Neuron (in vitro differentiated cells): ENCODE measurements at regions not wholly inside any gene's neighbourhood (a gene's known extent, or its start where the extent isn't known, plus 50 kb on each side); places are given as distances from the start of the nearest gene placed in this dataset.

Experiments
- H2AFZ ChIP-seq: one replicate; pipeline ENCODE4 v1.6.1; 2013; ENCODE audit warnings: low read depth, mild to moderate bottlenecking, inconsistent platforms, low read length, moderate library complexity
- H3K27me3 ChIP-seq: one replicate; pipeline ENCODE4 v1.6.1; 2013; ENCODE audit warnings: low read length; ENCODE audit not compliant: insufficient read depth
- H3K36me3 ChIP-seq: one replicate; pipeline ENCODE4 v1.6.1; 2013; ENCODE audit warnings: low read length; ENCODE audit not compliant: insufficient read depth
- H3K4me1 ChIP-seq: one replicate; pipeline ENCODE4 v1.6.1; 2013; ENCODE audit warnings: low read length; ENCODE audit not compliant: insufficient read depth
- H3K4me3 ChIP-seq: 2 replicates; pipeline ENCODE4 v1.5.1; 2013; ENCODE audit warnings: mild to moderate bottlenecking, low read length, moderate library complexity
- H3K9me3 ChIP-seq: one replicate; pipeline ENCODE4 v1.6.1; 2013; ENCODE audit warnings: low read length

DNA sequence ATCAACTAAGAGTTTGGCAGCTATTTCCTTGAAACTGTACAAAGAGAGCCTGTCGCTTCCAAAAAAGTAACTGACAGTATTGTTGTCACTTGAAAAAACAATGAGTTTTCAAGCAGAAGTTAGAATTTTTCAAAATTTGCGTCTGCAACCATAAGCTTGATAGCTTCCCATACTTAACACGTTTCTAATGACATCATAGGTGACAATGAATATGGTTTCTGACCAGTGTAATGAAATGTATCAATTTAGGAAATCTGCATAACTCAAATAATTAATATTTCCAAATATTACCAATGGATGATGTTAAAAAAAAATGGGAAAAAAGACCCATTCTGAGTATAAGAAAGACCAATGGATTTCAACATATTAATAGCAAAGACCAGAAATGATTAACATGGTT is 165.4 kb upstream of the CRY1 start:
- H3K4me3 ChIP-seq, result no peak overlapping the region
- no peaks in the 10 kb centered on the region for H3K36me3 ChIP-seq
- no peaks in the 10 kb centered on the region for H3K27me3 ChIP-seq
- no peaks in the 10 kb centered on the region for H3K4me1 ChIP-seq
- H3K9me3 ChIP-seq, result no peaks in the 10 kb centered on the region
- H2AFZ ChIP-seq, result no peak overlapping the region

DNA sequence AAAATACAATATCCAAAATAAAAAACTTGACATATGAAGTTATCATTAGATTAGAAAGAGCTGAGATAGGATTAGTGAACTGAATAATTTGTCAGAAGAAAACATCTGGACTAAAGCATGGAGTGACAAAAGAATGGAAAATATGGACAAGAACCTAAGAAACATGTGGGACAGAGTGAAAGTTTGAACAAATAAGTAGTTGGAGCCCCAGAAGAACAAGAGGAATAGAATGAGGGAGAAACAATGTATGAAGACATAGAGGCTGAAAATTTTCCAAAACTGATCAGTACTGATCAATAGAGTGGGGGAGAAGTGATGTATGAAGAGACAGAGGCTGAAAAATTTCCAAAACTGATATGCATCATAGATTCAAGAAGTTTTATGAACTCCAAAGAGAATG is 170.6 kb upstream of the CRY1 start:
- no peak overlapping the region for H3K4me3 ChIP-seq
- H3K27me3 ChIP-seq, result no peaks in the 10 kb centered on the region
- no peaks in the 10 kb centered on the region for H3K9me3 ChIP-seq
- no peaks in the 10 kb centered on the region for H3K4me1 ChIP-seq
- H3K36me3 ChIP-seq, result no peaks in the 10 kb centered on the region
- H2AFZ ChIP-seq, result no peak overlapping the region

DNA sequence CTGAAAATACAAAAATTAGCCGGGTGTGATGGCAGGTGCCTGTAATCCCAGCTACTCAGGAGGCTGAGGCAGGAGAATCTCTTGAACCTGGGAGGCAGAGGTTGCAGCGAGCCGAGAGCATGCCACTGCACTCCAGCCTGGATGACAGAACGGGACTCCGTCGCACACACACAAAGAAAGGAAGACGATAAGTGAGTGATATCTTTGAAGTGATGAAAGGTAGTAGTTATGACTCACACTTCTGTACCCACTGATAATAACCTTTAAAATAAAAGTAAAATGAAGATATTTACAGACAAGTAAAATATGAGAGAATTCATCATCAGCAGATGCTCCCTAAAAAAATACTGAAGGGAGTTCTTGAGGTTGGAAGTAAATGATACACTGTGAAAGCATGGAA is 171.3 kb upstream of the CRY1 start:
- Histone ChIP-seq H3K4me3 (no peak overlapping the region), H3K9me3 (no peaks in the 10 kb centered on the region), H3K4me1 (no peaks in the 10 kb centered on the region), H3K27me3 (peaks cover 2% of the 10 kb centered on the region), H2AFZ (no peak overlapping the region), H3K36me3 (no peaks in the 10 kb centered on the region)

DNA sequence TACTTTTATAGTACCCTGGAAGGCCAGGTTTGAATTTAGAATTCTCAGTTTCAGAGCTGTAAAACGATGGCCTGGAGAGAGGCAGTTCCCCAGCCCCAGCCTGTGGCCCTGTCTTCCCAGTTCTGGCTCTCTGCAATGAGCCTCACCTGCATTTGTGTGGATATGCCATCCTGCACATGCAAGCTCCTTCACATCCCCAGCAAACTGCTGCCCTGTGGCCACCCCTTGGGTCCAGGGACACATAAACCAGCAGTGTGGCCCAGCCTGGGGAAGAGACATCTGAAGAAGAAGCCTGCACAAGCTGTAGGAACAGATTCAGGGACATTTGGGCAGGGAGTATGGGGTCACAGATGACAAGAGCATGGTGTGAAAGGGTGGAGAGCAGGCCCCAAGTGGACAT is 174.3 kb upstream of the CRY1 start:
- Histone ChIP-seq H3K36me3 (no peaks in the 10 kb centered on the region), H3K9me3 (no peaks in the 10 kb centered on the region), H2AFZ (no peak overlapping the region), H3K4me1 (no peaks in the 10 kb centered on the region), H3K27me3 (peaks cover 11% of the 10 kb centered on the region), H3K4me3 (no peak overlapping the region)

DNA sequence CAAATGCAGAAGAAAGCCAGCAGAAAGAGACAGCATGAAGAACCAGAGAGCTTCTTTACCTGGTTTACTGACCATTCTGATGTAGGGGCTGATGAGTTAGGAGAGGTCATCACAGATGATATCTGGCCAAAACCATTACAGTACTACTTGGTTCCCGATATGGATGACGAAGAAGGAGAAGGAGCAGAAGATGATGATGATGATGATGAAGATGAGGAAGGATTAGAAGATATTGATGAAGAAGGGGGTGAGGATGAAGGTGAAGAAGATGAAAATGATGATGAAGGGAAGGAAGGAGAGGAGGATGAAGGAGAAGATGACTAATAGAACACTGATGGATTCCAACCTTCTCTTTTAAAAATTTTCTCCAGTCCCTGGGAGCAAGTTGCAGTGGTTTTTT is 178.2 kb upstream of the CRY1 start:
- Histone ChIP-seq H3K36me3 (no peaks in the 10 kb centered on the region), H3K27me3 (peaks cover 11% of the 10 kb centered on the region), H2AFZ (no peak overlapping the region), H3K4me3 (no peak overlapping the region), H3K4me1 (no peaks in the 10 kb centered on the region), H3K9me3 (no peaks in the 10 kb centered on the region)

DNA sequence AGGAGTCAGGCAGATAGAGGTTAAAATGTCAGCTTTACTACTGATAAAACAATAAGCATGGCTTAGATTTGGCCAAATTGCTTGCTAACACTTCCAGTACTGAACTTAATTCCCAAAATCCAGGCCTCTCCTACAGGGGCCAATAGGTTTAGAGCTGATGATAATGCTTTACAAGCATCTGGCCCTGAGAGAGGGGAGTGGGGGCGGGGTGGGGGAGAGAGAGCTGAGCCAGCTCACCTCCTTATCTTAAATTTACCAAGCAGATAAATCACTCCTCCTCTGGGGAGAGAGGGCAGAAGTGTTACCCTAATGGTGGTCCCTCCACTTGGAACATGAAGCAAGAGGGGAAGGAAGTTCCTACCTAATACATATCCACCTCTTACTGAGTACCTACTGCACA is 182.2 kb upstream of the CRY1 start:
- peaks cover 4% of the 10 kb centered on the region for H3K27me3 ChIP-seq

DNA sequence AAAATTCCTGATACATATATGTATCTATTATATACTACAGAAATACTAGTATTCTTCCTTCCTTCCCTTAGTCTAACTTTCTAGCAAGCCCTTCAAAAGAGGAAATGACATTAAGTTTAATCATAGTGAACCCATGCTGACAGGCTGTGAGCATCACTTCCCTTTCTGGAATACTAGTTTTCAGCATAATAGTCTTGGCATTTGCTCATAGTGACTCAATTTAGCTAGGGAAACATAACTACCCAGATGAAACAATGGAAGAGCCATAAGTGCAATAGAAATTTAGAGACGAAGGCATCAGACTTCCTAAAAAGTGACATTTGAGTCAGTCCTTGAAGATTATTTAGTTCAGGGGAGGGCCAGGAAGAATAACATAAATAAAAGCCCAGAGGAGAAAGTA is 184.5 kb upstream of the CRY1 start:
- Histone ChIP-seq H2AFZ (no peak overlapping the region), H3K27me3 (peaks cover 2% of the 10 kb centered on the region), H3K4me3 (no peak overlapping the region), H3K4me1 (no peaks in the 10 kb centered on the region), H3K9me3 (no peaks in the 10 kb centered on the region), H3K36me3 (no peaks in the 10 kb centered on the region)

More for the DNA sequence above, 182.2 kb upstream of the CRY1 start:
- no peaks in the 10 kb centered on the region for H3K36me3 ChIP-seq
- H3K9me3 ChIP-seq, result no peaks in the 10 kb centered on the region
- no peaks in the 10 kb centered on the region for H3K4me1 ChIP-seq
- no peak overlapping the region for H3K4me3 ChIP-seq
- H2AFZ ChIP-seq, result no peak overlapping the region

DNA sequence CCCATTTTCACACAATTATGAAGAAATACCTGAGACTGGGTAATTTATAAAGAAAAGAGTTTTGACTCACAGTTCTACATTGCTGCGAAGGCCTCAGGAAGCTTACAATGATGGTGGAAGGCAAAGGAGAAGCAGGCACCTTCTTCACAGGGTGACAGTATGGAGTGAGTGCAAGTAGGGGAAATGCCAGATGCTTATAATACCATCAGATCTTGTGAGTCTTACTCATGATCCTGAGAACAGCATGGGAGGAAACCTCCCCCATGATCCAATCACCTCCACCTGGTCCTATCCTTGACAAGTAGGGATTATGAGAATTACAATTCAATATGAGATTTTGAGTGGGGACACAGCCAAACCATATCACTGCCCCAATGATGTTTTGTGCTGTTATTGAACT is 189.3 kb upstream of the CRY1 start:
- peaks cover 3% of the 10 kb centered on the region for H3K9me3 ChIP-seq
- no peaks in the 10 kb centered on the region for H3K36me3 ChIP-seq
- H3K27me3 ChIP-seq, result peaks cover 2% of the 10 kb centered on the region
- H3K4me1 ChIP-seq, result peaks cover 5% of the 10 kb centered on the region
- H2AFZ ChIP-seq, result no peak overlapping the region
- no peak overlapping the region for H3K4me3 ChIP-seq

DNA sequence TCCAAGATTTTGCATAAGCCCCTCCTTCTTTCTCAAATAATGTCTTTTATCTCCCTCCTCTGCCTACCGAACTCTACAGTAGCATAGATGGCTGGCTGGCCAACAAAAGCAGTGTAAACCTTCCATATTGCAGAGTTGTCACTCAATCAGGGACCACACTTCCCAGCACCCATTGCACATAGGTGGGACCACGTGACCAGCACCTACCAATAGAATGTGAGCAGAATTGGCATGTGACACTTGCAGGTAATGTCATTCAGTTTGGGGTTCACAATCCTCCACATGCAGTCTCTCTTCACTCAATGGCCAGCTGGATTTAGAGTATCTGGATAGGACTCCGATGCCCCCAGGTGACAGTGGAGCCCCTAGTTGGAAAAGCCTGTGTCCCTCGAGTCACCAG is 190.3 kb upstream of the CRY1 start:
- Histone ChIP-seq H3K4me3 (no peak overlapping the region), H3K27me3 (peaks cover 2% of the 10 kb centered on the region), H3K36me3 (no peaks in the 10 kb centered on the region), H2AFZ (no peak overlapping the region), H3K4me1 (peaks cover 5% of the 10 kb centered on the region), H3K9me3 (peaks cover 3% of the 10 kb centered on the region)

DNA sequence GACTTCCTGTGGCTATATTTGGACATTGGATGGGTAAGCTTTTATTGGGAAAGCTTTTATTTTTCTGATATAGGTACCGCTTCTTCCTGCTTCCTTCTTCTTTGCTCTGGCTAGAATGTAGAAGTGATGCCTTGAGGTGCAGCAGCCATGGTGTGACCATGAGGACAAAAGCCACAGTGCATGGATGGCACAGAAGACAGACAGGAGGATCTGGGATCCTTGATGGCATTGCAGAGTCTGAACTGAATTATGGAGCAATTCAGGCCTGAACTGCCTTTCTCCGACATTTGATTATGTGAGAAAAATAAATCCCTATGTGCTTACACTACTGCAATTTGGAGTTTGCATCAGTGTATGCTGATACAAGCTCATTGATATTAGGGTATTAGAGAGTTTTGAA is 191.3 kb upstream of the CRY1 start:
- no peak overlapping the region for H3K4me3 ChIP-seq
- H3K9me3 ChIP-seq, result peaks cover 3% of the 10 kb centered on the region
- peaks cover 2% of the 10 kb centered on the region for H3K27me3 ChIP-seq
- H2AFZ ChIP-seq, result no peak overlapping the region
- no peaks in the 10 kb centered on the region for H3K36me3 ChIP-seq
- H3K4me1 ChIP-seq, result peaks cover 5% of the 10 kb centered on the region

DNA sequence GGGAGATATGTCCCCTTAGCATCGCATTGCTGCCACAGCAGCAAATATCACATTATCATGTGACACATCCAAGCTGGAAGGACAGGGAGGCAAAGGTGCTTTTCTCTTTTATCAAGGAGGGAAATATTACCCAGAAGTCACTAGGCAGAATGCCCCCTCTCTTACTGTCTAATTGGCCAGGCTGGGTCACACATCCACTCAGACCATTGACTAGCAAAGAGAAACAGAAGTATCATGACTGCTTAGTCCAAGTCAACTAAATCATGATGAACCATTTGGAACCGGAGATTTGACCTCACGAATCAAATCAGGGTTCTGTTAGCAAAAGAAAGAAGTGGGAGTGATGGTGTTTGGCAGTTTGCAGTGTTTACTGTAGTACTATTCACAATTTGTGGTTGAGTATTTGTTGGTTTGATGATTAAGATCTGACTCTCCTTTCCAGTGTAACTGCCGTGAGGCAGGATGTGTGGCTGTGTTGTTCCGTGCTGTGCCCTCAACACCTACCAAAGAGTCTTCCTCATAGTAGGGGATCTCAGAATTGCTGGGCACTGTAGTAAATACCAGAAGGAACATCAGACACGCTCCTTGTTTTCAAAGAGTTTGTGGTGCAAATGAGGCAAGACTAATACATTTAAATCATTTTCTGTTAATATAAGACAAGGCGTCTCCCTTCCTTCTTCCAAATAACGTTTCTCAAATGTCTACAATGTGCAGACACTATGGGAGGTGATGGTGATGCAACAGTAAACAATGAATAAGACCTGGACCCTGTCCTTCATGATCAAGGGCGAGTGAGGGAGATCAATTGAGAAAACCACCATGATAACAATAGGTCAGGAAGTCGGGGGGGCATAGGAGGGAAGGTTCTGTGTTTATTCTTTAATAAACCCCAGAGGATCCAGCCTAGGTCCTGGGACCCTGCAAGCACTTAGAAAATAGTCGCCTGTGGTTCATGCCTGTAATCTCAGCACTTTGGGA is 194.4 kb upstream of the CRY1 start:
- Histone ChIP-seq H2AFZ (no peak overlapping the region), H3K9me3 (peaks cover 3% of the 10 kb centered on the region), H3K36me3 (no peaks in the 10 kb centered on the region), H3K4me3 (no peak overlapping the region), H3K27me3 (no peaks in the 10 kb centered on the region), H3K4me1 (peaks cover 5% of the 10 kb centered on the region)

DNA sequence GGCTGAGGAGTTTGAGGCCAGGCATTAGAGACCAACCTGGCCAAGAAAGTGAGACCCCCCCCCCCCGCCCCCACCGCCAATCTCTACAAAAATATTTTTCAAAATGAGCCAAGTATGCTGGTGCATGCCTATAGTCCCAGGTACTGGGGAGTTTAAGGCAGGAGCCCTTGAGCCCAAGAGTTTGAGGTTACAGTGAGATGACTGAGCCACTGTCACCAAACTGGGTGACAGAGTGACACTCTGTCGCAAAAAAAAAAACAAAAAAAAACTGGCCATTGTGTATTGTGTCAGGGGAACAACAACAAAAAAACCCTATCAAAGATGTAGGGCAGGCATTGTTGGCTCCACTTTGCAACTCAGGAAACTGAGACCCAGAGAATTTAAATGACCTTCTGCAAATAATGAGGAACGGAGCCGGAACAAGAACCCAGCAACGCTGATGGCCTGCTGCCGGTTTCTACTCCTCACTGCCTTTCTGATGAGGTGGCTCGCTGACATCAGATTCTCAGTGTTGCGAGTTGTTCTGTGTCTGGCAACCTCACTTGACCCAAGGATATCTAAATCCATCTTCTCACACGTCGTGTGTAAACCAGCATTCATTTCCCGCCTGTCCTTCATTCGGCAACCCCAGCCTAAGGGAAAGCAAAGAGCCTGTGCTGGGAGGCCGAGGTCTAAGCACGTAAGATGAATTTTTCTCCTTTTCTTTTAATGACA is 195.2 kb upstream of the CRY1 start:
- no peak overlapping the region for H2AFZ ChIP-seq
- H3K36me3 ChIP-seq, result no peaks in the 10 kb centered on the region
- H3K9me3 ChIP-seq, result peaks cover 3% of the 10 kb centered on the region
- no peaks in the 10 kb centered on the region for H3K27me3 ChIP-seq
- no peak overlapping the region for H3K4me3 ChIP-seq
- peaks cover 5% of the 10 kb centered on the region for H3K4me1 ChIP-seq

DNA sequence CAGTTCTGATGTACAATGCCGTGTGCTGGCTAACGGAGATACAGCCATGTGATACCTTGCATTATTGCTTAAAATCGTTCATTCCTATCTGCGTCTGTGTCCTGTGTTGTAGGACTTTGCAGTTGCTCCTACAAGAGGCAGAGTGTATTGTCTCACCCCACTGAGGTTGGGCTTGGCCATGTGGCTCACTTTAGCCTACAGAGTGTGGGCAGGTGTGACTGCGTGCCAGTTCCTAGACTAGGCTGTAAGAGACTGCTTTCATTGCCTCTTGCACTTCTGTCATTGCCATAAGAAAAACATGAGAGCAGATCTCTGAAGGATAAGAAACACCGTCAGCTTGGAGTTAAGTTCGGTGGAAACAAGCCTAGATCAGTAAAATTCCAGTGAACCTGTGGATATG is 197.7 kb upstream of the CRY1 start:
- Histone ChIP-seq H3K27me3 (no peaks in the 10 kb centered on the region), H3K9me3 (no peaks in the 10 kb centered on the region), H3K4me3 (no peak overlapping the region), H3K4me1 (peaks cover 3% of the 10 kb centered on the region), H2AFZ (no peak overlapping the region), H3K36me3 (no peaks in the 10 kb centered on the region)
